Hematopoietic multipotent progenitor cell treated with erythropoietin and hydrocortisone succinate and interleukin-3 and kit ligand, for 8 days (in vitro differentiated cells): ENCODE measurements at regions not wholly inside any gene's neighbourhood (a gene's known extent, or its start where the extent isn't known, plus 50 kb on each side); places are given as distances from the start of the nearest gene placed in this dataset.
"Not testable (repeated sequence)": the region's sequence is repeated elsewhere in the genome, so short reads cannot be mapped to it uniquely, and the experiment has no call there.

Source experiments
- DNase-seq: peaks from one replicate; pipeline ENCODE4 v3.0.0-alpha.2; 2015

- DNase-seq, result no peak
These were observed 121.1 kb downstream of the PDCD6IP start for GRCh38 chr3:33919312-33920120.

GRCh38 chr3:33920511-33920910, 122.1 kb downstream of the PDCD6IP start:
- DNase-seq, result no peak

GRCh38 chr3:33921608-33922007, 123.2 kb downstream of the PDCD6IP start:
- DNase-seq, result no peak

GRCh38 chr3:33926998-33927605, 128.7 kb downstream of the PDCD6IP start:
- DNase-seq, result no peak

- DNase-seq, result no peak
These were observed 131.4 kb downstream of the PDCD6IP start for GRCh38 chr3:33929813-33930212.

- no peak for DNase-seq
These were observed 133.1 kb downstream of the PDCD6IP start for GRCh38 chr3:33931512-33931911.

- no peak for DNase-seq
These were observed 133.8 kb downstream of the PDCD6IP start for GRCh38 chr3:33932010-33932764.

GRCh38 chr3:33936171-33936920, 137.9 kb downstream of the PDCD6IP start:
- peak; percentile 38 for DNase-seq

GRCh38 chr3:33936921-33937525, 138.6 kb downstream of the PDCD6IP start:
- no peak for DNase-seq

GRCh38 chr3:33937628-33938027, 139.2 kb downstream of the PDCD6IP start:
- DNase-seq, result no peak

- no peak for DNase-seq
These were observed 141.7 kb downstream of the PDCD6IP start for GRCh38 chr3:33940149-33940548.

- no peak for DNase-seq
These were observed 142.3 kb downstream of the PDCD6IP start for GRCh38 chr3:33940736-33941135.

- DNase-seq, result no peak
These were observed 143.4 kb downstream of the PDCD6IP start for GRCh38 chr3:33941804-33942203.

- DNase-seq, result no peak
These were observed 144.2 kb downstream of the PDCD6IP start for GRCh38 chr3:33942483-33943150.

GRCh38 chr3:33943277-33943676, 144.8 kb downstream of the PDCD6IP start:
- no peak for DNase-seq

- not testable (repeated sequence) for DNase-seq
These were observed 148.2 kb downstream of the PDCD6IP start for GRCh38 chr3:33946612-33947011.

GRCh38 chr3:33947272-33948195, 149.1 kb downstream of the PDCD6IP start:
- no peak for DNase-seq

GRCh38 chr3:33949074-33949473, 150.6 kb downstream of the PDCD6IP start:
- no peak for DNase-seq

- no peak for DNase-seq
These were observed 156.5 kb downstream of the PDCD6IP start for GRCh38 chr3:33954956-33955355.

GRCh38 chr3:33956206-33956605, 157.8 kb downstream of the PDCD6IP start:
- DNase-seq, result no peak

GRCh38 chr3:33956776-33957175, 158.3 kb downstream of the PDCD6IP start:
- DNase-seq, result no peak
